ENCODE measurements at regions not wholly inside any gene's neighbourhood (a gene's known extent, or its start where the extent isn't known, plus 50 kb on each side); places are given as distances from the start of the nearest gene placed in this dataset.

DNA sequence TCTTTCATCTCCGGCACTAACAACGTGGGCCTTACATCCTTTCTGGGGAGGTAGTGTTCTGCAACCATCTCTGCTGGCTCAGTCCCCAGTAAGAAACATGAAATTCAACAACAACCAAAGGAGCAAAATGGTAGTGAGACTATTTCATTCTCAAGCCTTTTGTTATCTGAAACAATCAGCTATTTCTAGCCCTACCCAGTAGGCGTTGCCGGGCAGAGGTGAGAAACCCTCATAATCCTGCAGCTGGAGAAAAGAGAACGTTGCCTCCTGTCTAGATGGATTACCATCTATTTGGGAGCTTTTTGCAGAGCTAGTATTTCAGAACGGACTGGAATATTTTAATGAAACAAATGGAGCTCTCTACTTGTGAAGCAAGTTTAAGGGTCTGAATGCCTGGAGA lies 66.4 kb upstream of the GPR174 start:
- Histone ChIP-seq H2AFZ (no peak overlapping the region), H3K27me3 (no peaks in the 10 kb centered on the region), H3K4me1 (ENCODE audit: insufficient read depth) (no peaks in the 10 kb centered on the region), H3K4me3 (no peak overlapping the region), H3K36me3 (replicated peaks; ENCODE audit: insufficient read depth, low read depth) (no peaks in the 10 kb centered on the region), H3K9me3 (ENCODE audit: low read depth) (no peaks in the 10 kb centered on the region), H3K4me2 (no peak overlapping the region), H4K20me1 (ENCODE audit: insufficient read depth, poor library complexity, severe bottlenecking) (no peaks in the 10 kb centered on the region), H3K27ac (no peak overlapping the region), H3K79me2 (no peaks in the 10 kb centered on the region), H3K9me2 (replicated peaks; ENCODE audit: insufficient read depth) (no peaks in the 10 kb centered on the region)
- TF ChIP-seq, protein P1, sequence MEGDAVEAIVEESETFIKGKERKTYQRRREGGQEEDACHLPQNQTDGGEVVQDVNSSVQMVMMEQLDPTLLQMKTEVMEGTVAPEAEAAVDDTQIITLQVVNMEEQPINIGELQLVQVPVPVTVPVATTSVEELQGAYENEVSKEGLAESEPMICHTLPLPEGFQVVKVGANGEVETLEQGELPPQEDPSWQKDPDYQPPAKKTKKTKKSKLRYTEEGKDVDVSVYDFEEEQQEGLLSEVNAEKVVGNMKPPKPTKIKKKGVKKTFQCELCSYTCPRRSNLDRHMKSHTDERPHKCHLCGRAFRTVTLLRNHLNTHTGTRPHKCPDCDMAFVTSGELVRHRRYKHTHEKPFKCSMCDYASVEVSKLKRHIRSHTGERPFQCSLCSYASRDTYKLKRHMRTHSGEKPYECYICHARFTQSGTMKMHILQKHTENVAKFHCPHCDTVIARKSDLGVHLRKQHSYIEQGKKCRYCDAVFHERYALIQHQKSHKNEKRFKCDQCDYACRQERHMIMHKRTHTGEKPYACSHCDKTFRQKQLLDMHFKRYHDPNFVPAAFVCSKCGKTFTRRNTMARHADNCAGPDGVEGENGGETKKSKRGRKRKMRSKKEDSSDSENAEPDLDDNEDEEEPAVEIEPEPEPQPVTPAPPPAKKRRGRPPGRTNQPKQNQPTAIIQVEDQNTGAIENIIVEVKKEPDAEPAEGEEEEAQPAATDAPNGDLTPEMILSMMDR (IDR thresholded peaks at IDR 0.05; ENCODE audit: poor library complexity): no peak
- TF ChIP-seq EZH2 (IDR thresholded peaks at IDR 0.05; ENCODE audit: borderline replicate concordance) (no peak), EZH2phosphoT487 (IDR thresholded peaks at IDR 0.05; ENCODE audit: low read depth, severe bottlenecking, unreplicated experiment) (no peak)
- 78% methylated on average over 6 of the region's 6 CpGs for WGBS (ENCODE audit: low lambda C conversion rate, missing lambda C conversion rate)
- DNase-seq (ENCODE audit: low spot score): no peak

DNA sequence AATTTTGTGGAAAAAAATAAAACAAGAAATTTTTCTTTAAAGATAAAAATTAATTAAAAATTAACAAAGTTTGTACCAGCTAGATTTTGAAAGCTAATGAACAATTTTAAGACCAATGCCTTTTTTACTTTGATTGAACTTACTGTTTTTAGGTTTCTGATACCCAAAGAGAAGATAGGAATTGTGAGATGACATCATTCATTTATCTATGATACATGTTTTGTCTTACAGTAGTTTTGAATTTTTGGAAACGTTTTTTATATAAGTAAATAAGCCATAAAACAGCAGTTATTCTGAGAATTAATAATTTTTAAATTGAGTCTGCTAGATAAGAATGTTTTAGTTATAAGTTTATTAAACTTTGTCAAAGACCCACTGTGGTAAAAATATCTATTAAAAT lies 65.0 kb upstream of the GPR174 start:
- 32% methylated on average over 1 of the region's 1 CpG for WGBS (ENCODE audit: low lambda C conversion rate, missing lambda C conversion rate)
- no peak for DNase-seq (ENCODE audit: low spot score)

DNA sequence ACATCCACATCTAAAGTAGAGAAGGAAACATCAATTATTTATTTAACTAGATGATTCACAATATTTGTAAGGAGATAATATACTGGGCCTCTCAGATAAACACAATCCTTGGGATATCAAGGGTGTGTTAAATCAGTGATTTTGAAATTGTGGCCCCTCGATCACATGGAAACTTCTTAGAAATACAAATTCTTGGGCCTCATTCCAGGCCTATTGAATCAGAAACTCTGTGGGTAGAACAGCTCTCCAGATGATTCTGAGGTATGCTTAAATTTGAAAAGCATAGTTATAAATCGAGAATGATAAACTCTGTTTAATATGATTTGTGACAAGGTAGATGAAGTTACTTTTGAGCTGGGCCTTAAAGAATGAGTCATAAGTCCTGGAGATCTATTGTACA lies 64.3 kb upstream of the GPR174 start:
- Histone ChIP-seq H3K36me3 (replicated peaks; ENCODE audit: insufficient read depth, low read depth) (no peaks in the 10 kb centered on the region), H3K4me3 (no peak overlapping the region), H3K27me3 (no peaks in the 10 kb centered on the region), H3K9me3 (ENCODE audit: low read depth) (no peaks in the 10 kb centered on the region), H4K20me1 (ENCODE audit: insufficient read depth, poor library complexity, severe bottlenecking) (no peaks in the 10 kb centered on the region), H3K9me2 (replicated peaks; ENCODE audit: insufficient read depth) (no peaks in the 10 kb centered on the region), H3K79me2 (no peaks in the 10 kb centered on the region), H3K27ac (no peak overlapping the region), H2AFZ (no peak overlapping the region), H3K4me1 (ENCODE audit: insufficient read depth) (no peaks in the 10 kb centered on the region), H3K4me2 (no peak overlapping the region)
- TF ChIP-seq, protein P1 (IDR thresholded peaks at IDR 0.05; ENCODE audit: poor library complexity): no peak
- TF ChIP-seq EZH2 (IDR thresholded peaks at IDR 0.05; ENCODE audit: borderline replicate concordance): no peak
- TF ChIP-seq EZH2phosphoT487 (IDR thresholded peaks at IDR 0.05; ENCODE audit: low read depth, severe bottlenecking, unreplicated experiment): no peak
- no peak for DNase-seq (ENCODE audit: low spot score)
- WGBS (ENCODE audit: low lambda C conversion rate, missing lambda C conversion rate): 60% methylated on average over 2 of the region's 2 CpGs

More for the DNA sequence above, 65.0 kb upstream of the GPR174 start:
- H3K9me3 ChIP-seq (ENCODE audit: low read depth): no peaks in the 10 kb centered on the region
- H3K4me1 ChIP-seq (ENCODE audit: insufficient read depth): no peaks in the 10 kb centered on the region
- no peaks in the 10 kb centered on the region for H3K27me3 ChIP-seq
- H3K36me3 ChIP-seq (replicated peaks; ENCODE audit: insufficient read depth, low read depth): no peaks in the 10 kb centered on the region
- H3K9me2 ChIP-seq (replicated peaks; ENCODE audit: insufficient read depth): no peaks in the 10 kb centered on the region
- H3K4me3 ChIP-seq: no peak overlapping the region
- no peaks in the 10 kb centered on the region for H4K20me1 ChIP-seq (ENCODE audit: insufficient read depth, poor library complexity, severe bottlenecking)
- no peak for TF ChIP-seq EZH2phosphoT487 (IDR thresholded peaks at IDR 0.05; ENCODE audit: low read depth, severe bottlenecking, unreplicated experiment)
- TF ChIP-seq, protein P1 (IDR thresholded peaks at IDR 0.05; ENCODE audit: poor library complexity): no peak
- no peak for TF ChIP-seq EZH2 (IDR thresholded peaks at IDR 0.05; ENCODE audit: borderline replicate concordance)
- H3K79me2 ChIP-seq: no peaks in the 10 kb centered on the region
- H2AFZ ChIP-seq: no peak overlapping the region
- H3K4me2 ChIP-seq: no peak overlapping the region
- no peak overlapping the region for H3K27ac ChIP-seq

Data from hepatocyte (in vitro differentiated cells).